Lung (tissue), 11 donors: ENCODE measurements at regions not wholly inside any gene's neighbourhood (a gene's known extent, or its start where the extent isn't known, plus 50 kb on each side); places are given as distances from the start of the nearest gene placed in this dataset.

ENCODE experiments used
- ATAC-seq: fragments of 200-7000 bp; cut with Tn5 transposase; one replicate; pipeline ENCODE4 v1.9.1; 2020; ENCODE audit warnings: moderate number of reproducible peaks; ENCODE audit not compliant: insufficient read depth, low FRiP score
- DNase-seq, 3 donors: peaks; one replicate each; pipeline ENCODE4 v3.0.0-alpha.2; 2013 to 2017
- H3K27ac ChIP-seq, 2 donors: one replicate each; pipeline ENCODE4 v1.5.1; 2013; ENCODE audit warnings: mild to moderate bottlenecking in 2 of 2, moderate library complexity in 2 of 2, control low read depth in 1 of 2, inconsistent platforms in 1 of 2, low read depth in 1 of 2, low read length in 1 of 2
- H3K27me3 ChIP-seq, 3 donors: one replicate each; pipeline ENCODE4 v1.5.1; 2013; ENCODE audit warnings: low read length in 2 of 3; ENCODE audit not compliant: control insufficient read depth in 3 of 3, insufficient read depth in 3 of 3
- H3K36me3 ChIP-seq, 4 donors: one replicate each; pipeline ENCODE4 v1.5.1; 2013; ENCODE audit warnings: low read length in 4 of 4, mild to moderate bottlenecking in 1 of 4, moderate library complexity in 1 of 4; ENCODE audit not compliant: control insufficient read depth in 4 of 4, insufficient read depth in 4 of 4
- H3K4me1 ChIP-seq, 5 donors: one replicate each; pipeline ENCODE4 v1.5.1; 2013; ENCODE audit warnings: low read length in 5 of 5, mild to moderate bottlenecking in 2 of 5, moderate library complexity in 1 of 5; ENCODE audit not compliant: control insufficient read depth in 5 of 5, insufficient read depth in 5 of 5
- H3K4me3 ChIP-seq: one replicate; pipeline ENCODE4 v1.5.1; 2013; ENCODE audit warnings: mild to moderate bottlenecking, control low read depth, moderate library complexity
- H3K9ac ChIP-seq, 2 donors: one replicate each; pipeline ENCODE4 v1.5.1; 2013; ENCODE audit warnings: low read length in 2 of 2, control low read depth in 1 of 2; ENCODE audit not compliant: insufficient read depth in 1 of 2
- H3K9me3 ChIP-seq, 4 donors: one replicate each; pipeline ENCODE4 v1.5.1; 2013; ENCODE audit warnings: low read length in 3 of 4, mild to moderate bottlenecking in 1 of 4, moderate library complexity in 1 of 4; ENCODE audit not compliant: control insufficient read depth in 4 of 4, insufficient read depth in 3 of 4
- WGBS, 2 donors: extraction: QIAGEN DNeasy Blood & Tissue Kit; methylation state at CpG; one replicate each; pipeline ENCODE4 v1.1.7; 2013; 5-methylcytosine and 5-hydroxymethylcytosine counted together
- TF ChIP-seq, protein P1 (sequence below): IDR thresholded peaks from 2 replicates; pipeline ENCODE4 v1.5.1; 2012; ENCODE audit warnings: mild to moderate bottlenecking; ENCODE audit errors: control extremely low read depth, extremely low read depth
- donor health status: control.
- donor health status: control.
- donor health status: Bipolar disorder and iron deficiency.
- donor health status: healthy.
- donor health status: DM: yes; HTN: yes; CAD: no.

DNA sequence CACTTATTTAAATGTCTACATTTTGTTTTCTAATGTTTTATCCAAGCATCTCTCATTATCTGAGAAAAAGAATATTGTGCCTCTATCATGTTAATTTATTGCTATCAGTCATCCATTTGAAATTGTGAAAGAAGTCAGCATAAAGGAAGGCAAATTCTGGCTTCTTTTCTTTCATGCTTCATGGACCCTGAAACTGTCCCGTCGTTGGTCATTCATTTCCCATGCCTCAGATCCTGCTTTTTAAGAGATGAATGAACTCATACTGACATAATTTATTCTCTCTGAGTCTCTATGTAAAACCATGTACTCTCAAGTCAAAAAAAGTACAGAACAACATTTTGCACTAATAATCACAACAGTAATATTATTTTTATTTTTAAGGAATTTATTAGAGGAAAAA, 2512.0 kb downstream of the PCDH9 start:
- Histone ChIP-seq H3K4me1 (no peaks in the 10 kb centered on the region), H3K4me3 (no peak overlapping the region), H3K9me3 (peaks cover 0 to 2% (median under 1%) of the 10 kb centered on the region in 4 donors), H3K27me3 (no peaks in the 10 kb centered on the region), H3K27ac (no peak overlapping the region), H3K36me3 (no peaks in the 10 kb centered on the region), H3K9ac (no peak overlapping the region)
- no peak for DNase-seq
- TF ChIP-seq, protein P1, sequence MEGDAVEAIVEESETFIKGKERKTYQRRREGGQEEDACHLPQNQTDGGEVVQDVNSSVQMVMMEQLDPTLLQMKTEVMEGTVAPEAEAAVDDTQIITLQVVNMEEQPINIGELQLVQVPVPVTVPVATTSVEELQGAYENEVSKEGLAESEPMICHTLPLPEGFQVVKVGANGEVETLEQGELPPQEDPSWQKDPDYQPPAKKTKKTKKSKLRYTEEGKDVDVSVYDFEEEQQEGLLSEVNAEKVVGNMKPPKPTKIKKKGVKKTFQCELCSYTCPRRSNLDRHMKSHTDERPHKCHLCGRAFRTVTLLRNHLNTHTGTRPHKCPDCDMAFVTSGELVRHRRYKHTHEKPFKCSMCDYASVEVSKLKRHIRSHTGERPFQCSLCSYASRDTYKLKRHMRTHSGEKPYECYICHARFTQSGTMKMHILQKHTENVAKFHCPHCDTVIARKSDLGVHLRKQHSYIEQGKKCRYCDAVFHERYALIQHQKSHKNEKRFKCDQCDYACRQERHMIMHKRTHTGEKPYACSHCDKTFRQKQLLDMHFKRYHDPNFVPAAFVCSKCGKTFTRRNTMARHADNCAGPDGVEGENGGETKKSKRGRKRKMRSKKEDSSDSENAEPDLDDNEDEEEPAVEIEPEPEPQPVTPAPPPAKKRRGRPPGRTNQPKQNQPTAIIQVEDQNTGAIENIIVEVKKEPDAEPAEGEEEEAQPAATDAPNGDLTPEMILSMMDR, result no peak
- no peak for ATAC-seq
- 92 to 98% methylated on average over 2 of the region's 2 CpGs for WGBS, 2 donors

DNA sequence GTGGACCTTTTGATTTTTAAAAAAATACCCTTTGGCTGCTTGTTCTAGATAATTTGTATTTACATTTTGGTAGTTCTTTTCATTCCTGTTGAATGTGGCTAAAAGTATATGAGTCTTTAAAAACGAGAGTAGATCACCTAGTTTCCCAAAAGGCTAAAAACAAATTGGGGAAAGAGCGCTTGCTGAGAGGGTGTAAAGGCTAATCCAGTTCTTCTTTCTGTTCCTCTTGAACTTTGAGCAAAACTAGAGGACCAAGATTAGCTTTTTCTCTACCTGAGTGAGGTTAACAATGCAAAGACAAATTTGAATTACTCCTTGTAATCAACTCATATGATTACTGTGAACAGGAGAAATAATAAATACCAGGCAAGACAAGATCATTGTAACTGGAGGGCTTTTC, 2513.2 kb downstream of the PCDH9 start:
- Histone ChIP-seq H3K4me1 (no peaks in the 10 kb centered on the region), H3K4me3 (no peak overlapping the region), H3K9me3 (peaks cover 0 to 3% (median under 1%) of the 10 kb centered on the region in 4 donors), H3K27ac (no peak overlapping the region), H3K36me3 (no peaks in the 10 kb centered on the region), H3K27me3 (no peaks in the 10 kb centered on the region), H3K9ac (no peak overlapping the region)
- 58 to 63% methylated on average over 2 of the region's 2 CpGs for WGBS, 2 donors
- ATAC-seq (no peak), DNase-seq (no peak)
- TF ChIP-seq, protein P1, result no peak

DNA sequence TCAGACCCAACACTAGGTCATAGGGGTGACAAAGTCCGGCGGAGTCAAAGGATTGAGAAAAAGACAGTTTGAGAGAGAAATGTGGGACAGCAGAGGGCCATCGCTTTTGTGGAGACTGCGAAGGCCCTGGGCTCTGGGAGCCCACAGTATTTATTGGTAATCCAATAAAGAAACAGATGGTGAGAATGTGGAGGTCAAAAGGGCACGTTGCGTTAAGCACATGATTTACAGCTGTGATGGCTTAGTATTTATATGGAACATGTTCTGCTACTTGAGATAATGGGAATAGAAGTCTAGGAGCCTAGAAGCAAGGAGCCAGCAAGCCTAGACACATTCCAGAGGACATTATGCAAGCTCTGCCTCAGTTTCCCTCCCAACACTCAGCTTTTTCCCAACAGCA, 2521.1 kb downstream of the PCDH9 start:
- Histone ChIP-seq H3K27ac (no peak overlapping the region), H3K4me1 (no peaks in the 10 kb centered on the region), H3K9me3 (peaks cover 0 to 3% (median 0%) of the 10 kb centered on the region in 4 donors), H3K9ac (no peak overlapping the region), H3K4me3 (no peak overlapping the region), H3K27me3 (no peaks in the 10 kb centered on the region), H3K36me3 (no peaks in the 10 kb centered on the region)
- ATAC-seq (no peak), DNase-seq (no peak)
- 81 to 85% methylated on average over 6 of the region's 6 CpGs for WGBS, 2 donors
- TF ChIP-seq, protein P1, result no peak

DNA sequence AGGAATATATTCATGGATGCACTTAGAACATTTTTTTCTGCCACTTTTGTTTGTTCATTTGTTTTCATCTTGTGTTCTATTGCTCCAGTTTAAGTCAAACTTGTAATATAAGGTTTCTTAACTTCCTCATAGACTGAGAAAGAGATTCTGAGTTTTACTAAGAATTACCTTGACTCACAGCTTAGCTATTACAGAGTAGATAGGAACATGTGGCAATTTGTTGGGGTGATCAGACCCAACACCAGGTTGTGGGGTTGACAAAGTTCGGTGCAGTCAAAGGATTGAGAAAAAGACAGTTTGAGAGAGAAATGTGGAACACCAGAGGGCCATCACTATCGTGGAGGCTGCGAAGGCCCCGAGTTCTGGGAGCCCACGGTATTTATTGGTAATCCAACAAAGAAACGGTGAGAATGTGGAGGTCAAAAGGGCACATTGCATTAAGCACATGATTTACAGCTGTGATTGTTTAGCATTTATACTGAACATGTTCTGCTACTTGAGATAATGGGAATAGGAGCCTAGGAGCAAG, 2526.0 kb downstream of the PCDH9 start:
- Histone ChIP-seq H3K9me3 (no peaks in the 10 kb centered on the region), H3K9ac (no peak overlapping the region), H3K4me1 (no peaks in the 10 kb centered on the region), H3K27me3 (no peaks in the 10 kb centered on the region), H3K27ac (no peak overlapping the region), H3K4me3 (no peak overlapping the region), H3K36me3 (no peaks in the 10 kb centered on the region)
- ATAC-seq (no peak), DNase-seq (no peak)
- WGBS, 2 donors, result 78 to 83% methylated on average over 6 of the region's 6 CpGs
- TF ChIP-seq, protein P1, result no peak
